Urothelium cell line (cell line): ENCODE measurements at regions not wholly inside any gene's neighbourhood (a gene's known extent, or its start where the extent isn't known, plus 50 kb on each side); places are given as distances from the start of the nearest gene placed in this dataset.
"Not testable (repeated sequence)": the region's sequence is repeated elsewhere in the genome, so short reads cannot be mapped to it uniquely, and the experiment has no call there.

Source experiments
- DNase-seq: peaks from one replicate; pipeline ENCODE4 v3.0.0; 2011; ENCODE audit warnings: low spot score, mixed read lengths
- FAIRE-seq: peaks from 2 replicates; lab custom pipeline; 2011; peaks lifted over from hg19 to GRCh38; lab: Jason Lieb, UNC

DNA sequence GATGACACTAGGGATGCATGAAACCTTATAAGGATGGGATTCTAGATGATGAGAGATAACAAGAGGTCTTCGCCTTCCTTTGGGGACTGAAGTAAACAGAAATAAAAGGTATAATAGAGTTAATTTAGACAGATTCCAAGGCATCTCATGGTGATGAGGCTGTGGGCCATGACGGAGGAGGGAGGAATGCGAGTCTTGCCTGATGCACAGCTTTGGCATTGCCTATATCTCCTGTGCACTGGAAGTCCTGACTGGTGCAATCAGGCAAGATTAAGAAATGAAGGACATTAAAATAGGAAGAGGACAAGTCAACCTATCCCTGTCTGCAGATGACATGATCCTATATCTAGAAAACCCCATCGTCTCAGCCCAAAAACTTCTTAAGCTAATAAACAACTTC is 526.4 kb upstream of the LMO3 start:
- DNase-seq: no peak
- no peak for FAIRE-seq

DNA sequence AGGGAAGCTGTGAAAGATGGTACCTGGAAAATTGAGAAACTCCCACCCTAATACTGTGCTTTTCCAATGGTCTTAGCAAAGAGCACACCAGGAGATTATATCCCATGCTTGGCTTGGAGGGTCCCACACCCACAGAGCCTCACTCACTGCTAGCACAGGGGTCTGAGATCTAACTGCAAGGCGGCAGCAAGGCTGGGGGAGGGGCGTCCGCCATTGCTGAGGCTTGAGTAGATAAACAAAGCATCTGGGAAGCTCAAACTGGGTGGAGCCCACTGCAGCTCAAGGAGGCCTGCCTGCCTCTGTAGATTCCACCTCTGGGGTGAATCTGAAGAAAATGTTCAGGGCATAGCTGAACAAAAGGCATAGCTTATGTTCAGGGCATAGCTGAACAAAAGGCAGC is 510.6 kb upstream of the LMO3 start:
- not testable (repeated sequence) for DNase-seq, FAIRE-seq

DNA sequence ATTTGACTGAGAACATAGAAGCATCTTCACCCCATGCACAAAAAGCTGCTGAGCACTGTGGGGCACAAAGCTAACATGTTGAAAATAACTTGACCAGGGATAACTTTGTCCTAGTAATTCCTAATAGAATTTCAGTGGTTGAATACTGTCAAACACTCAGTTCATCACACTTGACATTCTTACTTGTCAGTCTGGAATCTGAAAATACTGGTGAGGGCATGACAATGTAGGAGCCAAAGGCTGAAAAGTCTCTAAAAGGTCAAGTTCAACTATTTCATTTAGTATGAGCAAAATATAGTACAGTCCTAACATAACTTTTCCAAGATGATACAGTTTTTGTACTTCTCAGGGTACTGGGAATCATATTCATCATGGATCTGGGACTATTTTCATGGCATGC is 504.4 kb upstream of the LMO3 start:
- FAIRE-seq: no peak
- DNase-seq: no peak

DNA sequence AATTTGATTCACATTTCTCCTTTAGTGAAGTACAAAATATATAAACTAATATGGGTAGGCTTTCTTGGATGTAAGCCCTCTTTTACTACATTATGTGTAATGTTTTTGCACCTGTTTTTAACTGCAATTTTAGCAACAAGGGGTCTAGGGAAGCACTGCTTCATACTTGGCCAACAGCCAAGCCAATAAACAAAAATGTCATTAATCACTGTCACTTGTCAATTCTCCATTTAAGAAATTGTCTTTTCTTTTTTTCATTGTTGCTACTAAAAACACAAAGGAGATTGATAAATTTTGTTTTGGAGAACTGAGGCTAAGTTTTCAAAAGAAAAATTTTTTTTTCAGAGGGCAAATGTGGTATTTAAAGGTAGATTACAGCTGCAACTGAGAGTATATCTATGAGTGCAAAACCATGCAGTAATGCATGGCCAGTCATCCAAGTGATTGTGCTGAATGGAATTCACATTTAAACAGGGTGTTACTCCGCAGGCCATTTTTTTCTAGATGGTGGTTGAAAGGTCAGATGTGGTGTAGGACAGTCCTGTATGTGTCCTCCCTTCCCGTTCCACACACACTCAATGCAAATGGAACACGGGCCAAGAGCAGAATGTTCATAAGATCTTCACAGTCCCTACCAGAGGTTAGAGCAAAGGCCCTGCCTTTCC is 503.0 kb upstream of the LMO3 start:
- FAIRE-seq (no peak), DNase-seq (peak; percentile 52)

DNA sequence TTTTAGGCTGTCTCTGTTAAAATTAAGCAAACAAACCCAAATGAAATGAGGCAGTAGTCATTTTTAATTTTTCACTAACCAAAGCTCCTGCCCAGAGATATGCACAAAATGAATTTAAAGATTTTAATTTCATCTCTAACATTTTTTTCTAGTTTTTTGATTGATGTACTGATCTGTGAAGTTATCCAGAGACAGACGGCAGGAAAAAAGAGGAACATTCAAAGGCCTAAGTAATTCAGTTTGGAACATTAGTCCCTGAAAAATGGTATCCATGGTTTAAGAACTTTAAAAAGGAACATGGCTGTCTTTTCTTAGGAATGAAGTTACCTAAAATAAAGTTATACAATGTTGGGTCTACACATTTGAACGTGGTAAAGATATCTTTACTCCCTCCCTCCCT is 498.8 kb upstream of the LMO3 start:
- FAIRE-seq (no peak), DNase-seq (no peak)

DNA sequence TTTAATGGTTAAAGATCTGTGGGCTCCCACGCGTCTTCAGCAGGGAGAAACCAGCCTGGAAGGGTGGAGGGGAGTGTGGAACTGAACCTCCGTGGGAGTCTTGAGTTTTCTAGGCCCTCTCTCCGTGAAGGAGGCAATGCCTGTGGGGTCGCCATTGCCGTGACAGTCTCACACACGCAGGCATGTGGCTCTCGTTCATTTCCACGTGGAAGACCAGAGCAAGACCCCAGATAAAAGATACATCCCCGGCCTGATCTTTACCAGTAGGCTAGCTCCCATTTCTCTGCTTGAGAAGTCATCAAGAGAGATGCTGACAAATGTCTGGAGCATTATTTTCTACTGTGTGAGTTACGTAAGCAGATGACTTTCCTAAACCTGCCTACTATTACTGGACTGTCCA is 491.7 kb upstream of the LMO3 start:
- FAIRE-seq (peak; percentile 100), DNase-seq (no peak)

DNA sequence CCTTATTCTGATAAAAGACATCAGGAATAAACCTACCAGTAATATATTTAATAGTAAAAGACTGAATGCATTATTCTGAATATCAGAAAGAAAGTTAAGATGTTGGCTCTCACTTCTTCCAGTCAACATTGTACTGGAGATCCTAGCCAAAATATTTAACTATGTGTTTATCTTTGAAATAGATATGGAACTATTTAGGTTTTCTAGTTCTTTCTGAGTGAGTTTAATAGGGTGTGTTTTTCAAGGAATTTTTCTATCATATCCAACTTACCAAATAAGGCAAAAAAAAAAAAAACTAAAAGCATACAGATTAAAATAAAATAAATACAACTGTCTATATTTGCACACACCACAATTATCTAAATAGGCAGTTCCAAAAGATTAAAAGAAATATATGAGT is 478.9 kb upstream of the LMO3 start:
- FAIRE-seq (no peak), DNase-seq (no peak)

DNA sequence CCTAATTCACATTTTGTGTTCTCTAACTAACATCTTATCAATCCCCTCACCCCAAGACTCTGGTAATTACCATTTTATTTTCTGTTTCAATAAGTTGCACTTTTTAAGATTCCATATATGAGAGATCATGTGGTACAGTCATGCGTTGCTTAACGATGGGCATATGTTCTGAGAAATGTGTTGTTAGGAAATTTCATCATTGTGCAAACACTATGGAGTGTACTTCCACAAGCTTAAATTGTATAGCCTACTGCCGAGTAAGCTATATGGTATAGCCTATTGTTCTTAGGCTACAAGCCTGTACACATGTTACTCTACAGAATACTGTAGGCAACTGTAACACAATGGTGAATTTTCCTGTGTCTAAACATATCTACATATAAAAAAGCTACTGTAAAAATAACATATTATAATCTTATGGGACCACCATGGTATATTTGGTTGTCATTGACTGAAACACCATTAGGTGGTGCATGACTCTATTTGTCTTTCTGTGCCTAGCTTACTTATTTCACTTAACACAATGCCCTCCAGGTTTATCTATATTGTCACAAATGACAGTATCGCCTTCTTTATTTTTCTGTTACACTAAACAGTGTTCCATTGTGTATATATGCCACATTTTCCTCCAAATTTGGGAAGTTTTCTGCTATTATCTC is 473.4 kb upstream of the LMO3 start:
- FAIRE-seq (no peak), DNase-seq (no peak)

DNA sequence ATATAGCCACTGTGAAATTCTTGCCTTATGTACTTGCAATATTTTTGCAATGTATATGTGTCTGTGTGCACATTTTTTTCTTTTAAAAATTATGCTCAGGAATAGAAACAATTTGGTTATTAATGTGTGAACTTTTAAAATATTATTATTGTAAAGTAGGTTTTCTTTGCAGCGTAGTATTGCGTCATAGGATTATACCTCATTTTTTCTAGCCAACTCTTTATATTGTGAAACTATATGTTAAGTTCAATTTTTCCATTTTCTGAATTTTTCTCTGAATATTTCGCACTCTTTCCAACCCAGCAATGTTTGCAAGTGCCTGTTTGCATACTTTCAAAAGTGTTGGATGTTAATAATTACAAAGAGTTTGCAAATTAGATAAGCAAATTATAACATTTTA is 471.6 kb upstream of the LMO3 start:
- FAIRE-seq (no peak), DNase-seq (no peak)

DNA sequence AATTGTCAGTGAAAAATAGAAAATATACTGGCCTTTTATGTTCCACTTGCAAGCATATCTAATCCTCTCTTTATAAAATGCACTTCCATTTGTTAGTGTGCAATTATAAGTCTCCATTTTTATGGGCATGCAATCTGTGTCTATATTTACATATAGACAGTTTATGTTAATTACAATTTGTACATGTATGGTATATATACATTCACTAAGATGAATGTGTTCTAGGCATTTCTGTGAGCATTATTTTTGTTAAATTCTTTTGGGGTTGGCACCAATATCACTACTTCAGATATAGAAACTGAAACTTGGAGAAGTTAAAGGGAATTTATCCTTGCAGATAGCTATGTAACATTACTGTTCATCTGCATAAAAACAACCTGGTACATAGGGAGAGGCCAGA is 470.8 kb upstream of the LMO3 start:
- DNase-seq (no peak), FAIRE-seq (no peak)

DNA sequence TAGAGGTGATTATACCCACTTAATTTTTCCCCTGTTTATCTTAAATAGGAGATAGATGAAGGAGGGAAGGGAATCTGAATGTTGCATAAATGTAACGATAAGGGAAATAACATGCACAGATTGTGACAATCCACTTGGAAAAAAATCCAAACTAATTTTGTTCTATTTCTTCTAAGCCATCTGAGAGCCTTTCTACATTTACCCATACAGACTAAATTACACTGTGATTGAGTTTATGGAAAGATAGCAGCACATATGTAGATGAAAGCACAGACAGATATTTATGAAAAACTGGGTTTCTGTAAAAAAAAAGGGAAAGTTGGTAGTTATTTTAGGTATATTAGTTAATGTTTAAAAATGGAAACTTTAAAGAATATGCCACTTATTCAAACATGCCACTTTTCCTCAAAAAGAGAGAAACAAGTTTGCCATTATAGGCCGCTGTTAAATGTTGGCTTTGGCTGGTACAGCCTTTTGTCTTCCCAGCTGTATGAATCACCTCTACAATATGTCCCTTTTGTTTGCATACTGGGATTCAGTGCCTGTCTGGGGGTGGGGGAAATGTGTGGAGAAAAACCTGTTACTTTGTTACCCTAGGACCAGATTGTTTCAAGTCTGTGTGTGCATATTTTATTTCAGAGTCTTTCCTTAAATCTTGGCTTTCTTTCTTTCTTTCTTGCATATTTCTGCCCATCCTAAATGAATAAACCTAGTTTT is 470.2 kb upstream of the LMO3 start:
- DNase-seq (peak; percentile 51), FAIRE-seq (no peak)

DNA sequence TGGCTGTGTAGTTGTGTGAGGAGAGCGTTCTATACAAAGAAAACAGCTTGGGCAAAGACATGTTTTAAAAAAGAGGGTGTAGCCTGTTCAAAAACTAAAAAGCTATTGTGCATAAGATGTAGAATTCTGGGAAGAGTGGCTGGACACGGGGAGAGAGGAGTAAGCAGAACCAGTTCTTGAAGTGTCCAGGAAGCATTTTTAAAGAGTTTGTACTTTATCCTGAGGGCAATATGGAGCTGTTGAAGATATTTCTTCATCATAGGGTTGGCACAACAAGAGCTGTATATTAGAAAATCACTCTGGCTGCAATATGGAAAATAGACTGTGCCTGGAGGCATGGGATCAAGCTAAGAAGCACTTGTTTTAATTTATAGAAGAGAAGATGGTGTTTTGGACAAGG is 458.9 kb upstream of the LMO3 start:
- DNase-seq: no peak
- no peak for FAIRE-seq

DNA sequence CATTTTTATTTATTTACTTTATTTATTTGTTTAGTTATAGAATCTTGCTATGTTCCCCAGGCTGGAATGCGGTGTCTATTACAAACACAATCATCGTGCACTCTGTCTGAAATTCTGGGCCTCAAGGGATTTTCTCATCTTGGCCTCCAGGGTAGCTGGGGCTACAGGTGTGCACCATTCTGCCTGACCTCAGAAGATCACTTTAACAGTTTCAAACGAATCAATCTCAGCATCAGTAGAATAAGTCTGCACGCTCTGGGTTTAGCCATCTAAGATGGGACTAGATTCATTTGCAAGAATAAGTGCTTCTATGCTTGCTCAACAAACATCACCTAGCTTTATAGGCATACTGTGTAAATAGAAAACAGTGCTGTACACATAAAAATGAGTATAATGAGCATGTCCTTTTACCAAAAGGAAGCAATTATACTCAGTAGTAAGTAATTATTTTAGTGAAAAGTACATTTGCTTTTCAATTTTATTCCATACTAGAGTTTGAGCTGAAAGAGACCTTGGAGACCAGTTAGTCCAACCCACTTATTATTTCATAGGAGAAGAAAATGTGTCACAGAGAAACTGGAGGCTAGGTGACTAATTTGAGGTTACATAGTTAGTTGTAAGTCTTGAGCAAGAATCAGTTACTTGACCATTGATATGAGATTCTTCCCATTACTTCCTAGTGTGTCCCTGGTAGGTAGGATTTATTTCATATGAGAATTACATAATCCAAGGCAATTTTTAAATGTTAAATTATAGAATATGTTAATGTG is 456.5 kb upstream of the LMO3 start:
- FAIRE-seq (no peak), DNase-seq (peak; percentile 10)

DNA sequence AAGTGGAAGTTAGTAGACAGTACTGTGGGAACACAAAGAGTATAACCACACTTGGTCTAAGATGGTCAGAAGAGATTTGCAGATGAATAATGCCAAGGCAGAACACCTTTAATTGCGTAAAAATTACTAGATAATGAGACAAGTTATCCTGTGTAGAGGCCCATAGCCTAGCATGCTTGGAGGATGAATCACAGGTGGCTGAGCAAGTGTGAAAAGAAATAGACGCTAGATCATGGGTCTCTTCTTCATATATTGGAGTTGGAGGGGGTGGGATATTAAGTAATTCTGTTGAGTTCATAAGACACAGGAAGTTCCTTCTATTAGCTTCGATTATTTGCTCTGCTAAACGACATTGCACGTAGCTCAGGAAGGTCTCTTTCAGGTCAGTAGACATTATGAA is 454.3 kb upstream of the LMO3 start:
- peak; percentile 17 for DNase-seq
- FAIRE-seq: no peak

DNA sequence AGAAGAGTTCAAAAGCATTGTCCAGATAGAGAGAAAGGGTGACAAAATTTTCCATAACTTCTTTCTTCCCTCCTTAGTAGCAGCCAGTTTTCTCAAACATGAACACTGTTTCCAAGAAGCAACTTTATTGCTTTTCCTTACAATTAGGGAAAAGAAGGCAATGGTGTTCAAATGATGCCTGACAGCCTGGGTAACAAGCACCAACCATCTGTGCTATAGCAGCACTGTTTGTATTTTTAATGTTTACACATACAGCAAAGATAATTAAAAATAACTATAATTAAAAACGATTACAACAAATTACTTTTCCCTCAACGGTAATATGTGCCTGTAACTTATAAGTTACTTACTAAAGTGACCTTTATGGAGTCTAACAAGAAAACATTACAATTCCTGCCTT is 450.6 kb upstream of the LMO3 start:
- DNase-seq (no peak), FAIRE-seq (no peak)

DNA sequence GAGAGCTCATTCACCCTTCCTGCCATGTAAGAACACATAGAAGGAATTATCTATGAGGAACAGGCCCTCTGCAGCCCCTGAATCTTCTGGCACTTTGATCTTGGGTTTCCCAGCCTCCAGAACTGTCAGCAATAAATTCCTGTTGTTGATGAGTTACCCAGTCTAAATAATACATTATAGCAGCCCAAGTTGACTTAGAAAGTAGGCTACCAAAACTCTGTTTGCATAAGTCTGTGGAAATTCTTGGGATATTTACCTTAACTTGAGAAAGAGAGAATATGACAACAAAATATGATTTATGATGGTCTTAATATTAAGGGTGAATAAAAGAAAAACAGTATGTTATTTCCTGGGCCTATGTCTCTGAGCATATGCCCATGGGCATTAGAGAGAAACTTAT is 433.0 kb upstream of the LMO3 start:
- FAIRE-seq: no peak

DNA sequence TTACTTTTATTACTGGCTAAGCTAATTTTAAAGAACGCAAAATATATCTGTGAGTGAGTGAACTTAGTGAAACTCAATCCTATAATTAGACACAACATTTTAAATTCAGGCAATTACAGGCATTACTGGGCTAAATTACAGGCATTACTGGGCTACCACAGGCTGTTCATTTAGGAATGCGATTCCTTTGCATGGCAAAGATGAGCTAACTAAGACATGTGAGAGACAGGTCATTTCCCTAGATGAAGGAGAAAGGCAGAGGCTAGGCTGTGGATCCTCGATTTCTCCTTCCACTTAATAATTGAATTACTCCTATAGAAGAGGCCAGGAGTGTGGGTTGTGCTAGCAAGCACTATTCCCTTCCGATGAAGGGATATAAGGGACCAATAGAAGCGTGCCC is 429.4 kb upstream of the LMO3 start:
- no peak for DNase-seq
- no peak for FAIRE-seq

More for the DNA sequence above, 433.0 kb upstream of the LMO3 start:
- DNase-seq: no peak

DNA sequence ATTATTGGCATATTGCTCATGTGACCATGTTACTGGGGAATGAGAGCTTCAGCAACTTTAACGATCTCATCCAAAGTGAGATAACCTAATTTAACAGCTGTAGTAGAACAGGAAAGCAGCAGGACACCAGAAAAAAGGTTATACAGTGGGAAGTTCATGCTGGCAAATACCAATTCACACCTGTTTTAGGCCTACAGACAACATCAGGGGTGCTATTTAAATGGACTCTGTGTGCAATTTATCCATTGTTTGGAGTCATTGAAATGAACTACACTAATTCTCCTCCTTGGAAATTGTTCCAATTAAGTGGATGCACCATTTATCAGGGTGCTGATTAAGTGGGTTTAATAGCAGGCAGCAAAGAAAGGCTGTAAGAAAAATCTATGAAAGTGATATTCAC is 424.4 kb upstream of the LMO3 start:
- FAIRE-seq (no peak), DNase-seq (no peak)

DNA sequence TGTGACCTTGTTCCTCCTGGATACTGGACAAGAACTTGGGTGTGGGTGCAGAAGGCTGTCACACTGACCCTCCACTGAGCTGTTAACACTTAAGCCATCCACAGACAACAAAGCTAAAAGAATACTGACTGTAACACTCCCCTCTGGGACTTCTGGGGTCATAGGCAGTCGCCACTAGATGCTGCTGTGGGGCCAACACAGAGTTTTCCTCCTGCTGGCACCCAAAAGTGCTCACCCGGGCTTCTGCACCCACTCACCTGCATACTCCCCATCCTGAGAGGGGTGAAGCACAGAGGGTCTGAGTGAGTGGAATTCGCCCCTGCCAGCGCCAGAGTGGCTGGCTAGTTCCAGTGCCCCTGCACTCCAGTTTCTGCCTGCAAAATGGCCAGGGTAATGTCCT is 422.4 kb upstream of the LMO3 start:
- DNase-seq (no peak), FAIRE-seq (no peak)

DNA sequence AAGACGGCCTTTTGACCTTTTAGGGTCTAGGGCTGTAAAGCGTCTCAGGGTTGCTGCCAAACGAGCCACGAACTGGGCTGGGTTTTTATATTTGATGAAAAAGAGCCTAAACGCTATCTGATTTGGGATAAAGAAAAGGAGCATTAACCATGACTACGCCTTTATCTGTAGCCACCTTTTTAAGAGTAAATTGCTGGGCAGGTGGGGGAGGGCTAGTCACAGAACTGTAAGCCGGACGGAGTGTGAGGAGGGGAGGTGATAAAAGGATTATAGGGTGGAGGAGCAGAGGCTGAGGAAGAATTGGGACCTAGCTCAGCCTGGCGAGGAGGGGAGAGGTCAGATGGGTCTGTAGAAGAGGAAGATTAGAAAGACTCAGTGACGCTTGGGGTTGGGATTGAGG is 419.5 kb upstream of the LMO3 start:
- not testable (repeated sequence) for FAIRE-seq, DNase-seq

DNA sequence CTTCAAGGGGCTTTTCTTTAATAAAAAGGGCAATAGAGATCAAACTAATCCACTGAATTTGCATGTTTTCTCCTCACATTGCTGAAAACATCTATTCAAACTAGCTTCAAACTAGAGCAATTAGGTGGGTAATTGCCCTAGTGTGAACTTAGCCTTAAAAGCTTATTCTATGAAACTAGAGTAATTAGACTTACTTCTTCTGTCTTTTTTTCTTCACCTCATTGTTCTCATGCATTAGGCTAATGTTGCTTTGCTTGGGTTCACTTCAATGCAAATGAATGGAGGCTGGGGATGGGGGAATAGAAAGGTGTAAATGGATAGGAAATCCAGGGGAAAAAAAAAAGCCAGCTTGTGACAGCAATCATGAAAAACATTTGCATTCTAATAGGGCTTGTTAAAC is 414.8 kb upstream of the LMO3 start:
- DNase-seq: no peak
- FAIRE-seq: no peak

DNA sequence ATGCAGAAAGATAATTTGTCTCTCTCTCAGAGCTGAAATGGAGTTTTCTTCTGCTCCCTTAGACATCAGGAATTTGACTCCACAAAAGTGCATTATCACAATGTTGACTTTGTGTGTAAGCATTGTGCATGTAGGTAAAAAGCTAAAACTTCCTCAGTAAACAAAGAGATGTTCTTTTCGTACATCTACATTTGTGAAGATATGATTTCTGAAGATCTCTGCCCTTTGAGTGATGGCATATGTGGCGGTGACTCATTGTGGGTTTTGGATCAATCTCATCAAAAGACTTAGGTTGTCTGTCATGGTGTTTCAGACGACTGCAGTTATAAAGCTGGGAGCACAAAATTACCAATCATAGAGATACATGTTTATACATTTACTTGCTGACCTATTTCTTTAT is 411.4 kb upstream of the LMO3 start:
- FAIRE-seq (no peak), DNase-seq (no peak)
